ENCODE measurements at regions not wholly inside any gene's neighbourhood (a gene's known extent, or its start where the extent isn't known, plus 50 kb on each side); places are given as distances from the start of the nearest gene placed in this dataset.
"Not testable (repeated sequence)": the region's sequence is repeated elsewhere in the genome, so short reads cannot be mapped to it uniquely, and the experiment has no call there.

GRCh38 chr1:121006826-121007225, 117.3 kb downstream of the PPIAL4A start:
- DNase-seq: not testable (repeated sequence)

GRCh38 chr1:121007755-121008154, 118.2 kb downstream of the PPIAL4A start:
- DNase-seq: peak in 1 of 2 experiments; percentile 21

DNA sequence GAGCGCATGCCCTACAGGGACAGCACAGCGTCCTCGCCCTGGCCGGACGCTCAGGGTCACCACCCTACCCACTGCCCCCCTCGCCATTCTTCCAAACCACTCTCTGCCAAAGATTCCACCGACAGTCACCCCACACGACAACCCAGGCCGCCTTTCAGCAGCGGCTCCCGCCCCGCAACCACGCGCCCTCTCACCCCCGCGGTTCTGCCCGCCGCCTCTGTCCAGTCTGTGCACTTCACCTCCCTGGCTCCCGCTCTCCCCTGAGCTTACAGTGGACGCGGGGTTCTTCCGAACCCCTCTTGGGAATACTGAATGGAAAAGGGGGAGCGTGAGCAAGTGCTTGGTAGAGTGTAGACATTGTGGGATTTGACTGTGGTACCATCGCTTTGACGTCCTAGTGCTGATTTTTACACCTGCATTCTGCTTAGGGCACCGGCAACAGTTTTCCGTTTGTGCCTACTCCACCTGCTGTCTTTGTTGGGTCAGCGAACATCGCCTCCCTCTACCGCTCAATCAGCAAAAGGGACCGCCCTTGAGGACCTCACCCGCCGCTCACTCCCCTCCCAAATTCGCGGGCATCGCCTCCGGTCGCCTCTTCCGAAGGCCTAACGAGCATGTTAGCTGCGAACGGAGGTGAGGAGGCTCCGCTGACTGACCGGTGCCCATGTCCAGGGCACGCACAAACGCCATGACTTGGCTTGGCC, 119.1 kb downstream of the PPIAL4A start:
- DNase-seq: not testable (repeated sequence)

- DNase-seq: peak; percentile 47 to 61
Measured at GRCh38 chr1:121009216-121010057, 119.9 kb downstream of the PPIAL4A start.

- not testable (repeated sequence) for DNase-seq
Measured at GRCh38 chr1:121010141-121010540, 120.6 kb downstream of the PPIAL4A start.

DNA sequence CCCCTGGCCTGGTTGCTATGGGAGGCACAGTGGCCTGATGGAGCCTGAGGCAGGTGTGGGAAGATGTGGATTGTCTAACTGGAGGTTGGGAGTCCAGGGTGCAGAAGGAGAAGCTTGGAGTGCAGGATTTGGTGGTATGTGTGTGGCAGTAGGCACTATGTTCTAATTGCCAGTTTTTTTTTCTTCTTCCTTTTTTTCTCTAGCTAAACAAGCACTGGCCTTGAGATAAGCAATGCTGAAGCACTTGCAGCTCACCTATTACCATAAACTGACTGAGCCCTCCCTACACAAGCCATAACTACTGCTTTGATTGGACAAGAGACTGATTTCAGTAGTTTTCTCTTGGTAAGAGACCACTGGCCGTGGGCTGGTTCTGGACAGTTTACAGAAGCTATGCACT, 123.6 kb downstream of the PPIAL4A start:
- not testable (repeated sequence) for DNase-seq

DNA sequence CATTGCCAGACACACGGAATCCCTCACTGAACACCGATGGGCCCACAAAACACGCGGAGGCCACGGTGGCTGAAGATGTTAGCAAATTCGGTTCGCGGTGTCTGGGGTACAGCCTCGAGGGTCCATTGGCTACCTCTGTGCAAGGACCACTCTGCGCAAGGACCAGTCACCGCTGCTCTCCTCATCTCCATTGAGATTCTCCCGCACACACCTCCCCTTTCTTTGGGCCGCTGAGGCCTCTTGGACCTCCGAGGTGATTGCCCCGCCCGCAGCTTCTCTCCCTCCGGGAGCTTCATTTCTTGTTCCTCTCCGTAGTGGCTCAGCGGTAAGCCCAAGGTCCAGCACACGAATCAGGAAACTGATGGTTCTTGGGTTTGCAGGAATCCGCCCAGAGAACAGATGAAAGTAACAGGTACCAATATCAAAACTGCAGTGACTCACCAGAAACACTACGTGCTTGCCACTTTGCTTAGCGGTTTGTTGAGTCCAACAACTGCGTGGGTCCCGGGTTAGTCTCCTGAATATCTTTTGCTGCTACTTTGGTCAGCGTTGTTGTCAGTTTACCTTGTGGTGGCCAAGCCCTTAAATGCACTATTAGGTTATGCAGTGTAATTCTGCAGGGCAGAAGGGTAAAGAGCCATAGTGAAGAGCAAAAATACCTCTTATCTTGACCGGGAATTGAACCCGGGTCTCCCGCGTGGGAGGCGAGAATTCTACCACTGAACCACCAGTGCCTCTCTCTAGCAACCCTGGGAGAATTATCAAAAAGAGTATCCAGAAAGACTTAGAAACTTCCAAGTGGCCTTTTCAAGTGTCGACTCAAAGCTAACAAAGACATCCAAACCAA, 126.8 kb downstream of the PPIAL4A start:
- DNase-seq: peak; percentile 75 to 85

- not testable (repeated sequence) for DNase-seq
Measured at GRCh38 chr1:121019715-121020349, 130.3 kb downstream of the PPIAL4A start.

DNA sequence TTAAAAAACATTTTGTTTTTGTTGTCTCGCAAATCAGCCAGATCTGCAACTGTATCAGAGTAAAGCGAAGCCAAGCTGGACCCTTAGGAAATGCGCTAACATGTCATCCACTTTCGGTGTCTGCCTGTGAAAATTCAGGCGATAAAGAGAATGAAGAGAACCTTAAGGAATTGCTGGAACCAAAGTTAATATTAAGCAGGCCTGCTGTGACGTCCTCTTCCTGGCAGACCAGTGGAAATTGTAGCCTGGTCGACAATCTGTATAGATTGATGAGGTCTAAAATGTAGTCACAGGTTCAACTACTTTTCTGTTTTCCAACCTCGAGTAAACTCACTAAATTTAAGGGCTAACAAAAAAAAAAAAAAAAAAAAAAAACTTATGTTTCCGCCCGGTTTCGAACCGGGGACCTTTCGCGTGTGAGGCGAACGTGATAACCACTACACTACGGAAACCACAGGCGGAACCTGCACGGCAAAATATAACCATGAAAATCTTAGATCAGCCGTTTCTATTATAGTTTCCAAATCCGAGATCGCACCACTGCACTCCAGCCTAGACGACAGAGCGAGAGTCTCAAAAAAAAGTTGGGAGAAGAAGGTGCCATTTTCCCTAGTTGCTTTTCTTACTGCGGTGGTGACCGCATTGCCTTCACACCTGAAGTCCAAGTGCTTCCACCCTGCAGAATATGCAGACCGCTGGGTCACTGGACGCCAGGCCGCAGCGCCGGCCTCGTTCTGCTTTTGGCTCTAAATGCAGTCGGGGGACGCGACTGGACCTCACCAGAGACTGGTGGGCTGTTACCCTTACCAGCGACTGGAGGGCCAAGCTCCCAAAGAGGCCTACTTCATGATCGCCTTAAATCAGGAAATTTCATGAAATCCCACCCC, 131.0 kb downstream of the PPIAL4A start:
- peak; percentile 81 to 90 for DNase-seq

DNA sequence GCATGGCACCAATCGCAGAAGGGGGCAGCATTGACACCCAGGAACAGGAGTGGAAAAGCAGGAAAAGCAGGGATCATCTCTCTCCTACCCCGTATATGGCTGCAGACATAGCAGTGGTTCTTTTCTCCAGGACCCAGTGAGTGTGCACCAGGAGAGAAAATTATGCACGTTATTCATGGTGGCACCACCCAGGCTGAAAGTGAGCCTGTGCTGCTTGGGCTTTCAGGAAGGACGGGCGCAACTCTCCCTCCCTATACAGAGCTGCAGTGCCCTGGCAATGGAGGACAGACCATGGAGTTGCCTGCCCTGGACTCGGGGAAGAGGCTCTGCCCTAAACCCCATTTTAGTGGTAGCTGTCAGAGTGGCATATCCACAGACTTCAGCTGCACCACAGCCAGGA, 132.1 kb downstream of the PPIAL4A start:
- not testable (repeated sequence) for DNase-seq

DNA sequence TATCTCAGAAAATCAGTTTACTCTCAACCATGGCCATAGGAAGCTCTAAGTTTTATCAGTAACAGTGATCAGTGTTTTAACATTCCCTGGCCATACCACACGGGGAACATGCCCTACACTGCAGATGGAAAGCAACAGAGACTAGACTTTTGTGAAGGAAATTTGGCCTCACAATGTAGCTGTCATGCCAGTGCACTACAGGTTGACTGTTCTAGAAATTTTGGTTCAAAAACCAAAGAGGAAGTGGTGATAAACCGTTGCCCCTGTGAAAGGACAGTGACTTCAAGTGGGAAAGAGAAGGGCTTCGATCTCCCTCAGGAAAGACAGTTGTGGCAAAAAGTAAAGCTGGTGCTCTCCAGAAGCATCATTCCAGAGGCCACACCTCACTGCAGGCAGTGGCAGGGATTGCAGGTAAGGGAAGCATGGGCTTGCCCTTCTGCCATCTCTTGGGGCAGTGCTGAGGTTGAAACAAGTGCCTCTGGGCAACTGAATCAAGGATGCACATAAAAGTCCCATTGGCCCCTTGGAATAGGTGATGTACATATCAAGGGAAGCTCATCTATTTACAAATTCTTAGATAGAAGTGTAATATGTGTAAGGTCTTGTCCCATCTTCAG, 143.4 kb downstream of the PPIAL4A start:
- DNase-seq: not testable (repeated sequence)

DNA sequence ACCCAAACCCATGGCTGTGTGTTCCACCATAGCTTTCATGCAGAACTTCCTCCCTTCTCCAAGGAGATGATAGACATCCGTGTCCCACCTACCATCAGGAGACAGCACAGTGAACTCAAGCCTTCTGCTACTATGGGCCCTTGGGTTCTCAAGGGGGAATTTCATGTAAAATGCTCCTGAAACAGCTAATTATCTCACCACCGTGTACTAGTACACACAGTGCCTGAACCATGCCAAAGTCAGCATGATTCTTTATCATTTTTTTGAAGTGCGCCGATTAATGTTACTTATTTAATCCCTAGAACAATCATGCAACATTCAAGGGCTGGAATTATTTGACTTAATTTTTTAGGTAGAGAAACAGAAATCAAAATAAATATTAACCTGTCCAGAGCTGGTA, 147.2 kb downstream of the PPIAL4A start:
- DNase-seq: not testable (repeated sequence)

GRCh38 chr1:121040974-121041373, 143.2 kb downstream of the FAM72B start:
- not testable (repeated sequence) for DNase-seq

DNA sequence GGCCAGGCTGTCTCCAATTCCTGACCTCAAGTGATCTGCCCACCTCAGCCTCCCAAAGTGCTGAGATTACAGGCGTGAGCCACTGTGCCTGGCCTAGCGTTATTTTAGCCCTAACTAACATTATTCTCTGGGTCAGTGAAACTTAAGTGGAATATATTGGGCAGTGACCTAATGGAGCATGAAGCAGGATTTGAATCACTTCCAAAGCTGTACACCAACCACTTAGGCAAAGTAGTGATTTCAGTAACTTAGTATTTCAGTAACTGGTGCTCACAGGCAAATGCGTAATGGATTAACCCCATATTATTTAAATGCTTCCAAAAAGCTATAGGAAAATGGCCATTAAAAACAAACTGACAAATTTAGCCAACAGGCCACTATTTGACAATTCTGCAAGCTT, 142.6 kb downstream of the FAM72B start:
- not testable (repeated sequence) for DNase-seq

DNA sequence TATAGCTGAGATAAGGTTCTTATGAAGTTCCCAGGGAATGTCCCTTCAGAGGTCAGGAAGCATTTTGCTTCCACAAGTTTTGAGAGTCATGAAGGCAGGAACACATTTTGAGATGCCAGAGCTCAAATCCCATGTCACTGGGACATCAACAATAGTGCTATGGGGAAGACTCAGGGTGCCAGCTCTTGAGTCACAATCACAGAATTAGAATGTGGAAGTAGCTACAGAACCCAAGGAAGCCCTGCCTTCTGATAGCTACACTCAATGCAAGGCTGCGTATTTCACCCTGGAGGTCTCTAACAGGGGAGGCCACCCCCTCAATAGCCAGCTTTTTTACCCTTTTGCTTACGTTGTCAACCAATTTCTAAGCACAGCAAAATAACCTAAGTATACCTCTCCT, 141.3 kb downstream of the FAM72B start:
- DNase-seq: not testable (repeated sequence)

GRCh38 chr1:121048293-121048752, 135.8 kb downstream of the FAM72B start:
- DNase-seq: not testable (repeated sequence)

DNA sequence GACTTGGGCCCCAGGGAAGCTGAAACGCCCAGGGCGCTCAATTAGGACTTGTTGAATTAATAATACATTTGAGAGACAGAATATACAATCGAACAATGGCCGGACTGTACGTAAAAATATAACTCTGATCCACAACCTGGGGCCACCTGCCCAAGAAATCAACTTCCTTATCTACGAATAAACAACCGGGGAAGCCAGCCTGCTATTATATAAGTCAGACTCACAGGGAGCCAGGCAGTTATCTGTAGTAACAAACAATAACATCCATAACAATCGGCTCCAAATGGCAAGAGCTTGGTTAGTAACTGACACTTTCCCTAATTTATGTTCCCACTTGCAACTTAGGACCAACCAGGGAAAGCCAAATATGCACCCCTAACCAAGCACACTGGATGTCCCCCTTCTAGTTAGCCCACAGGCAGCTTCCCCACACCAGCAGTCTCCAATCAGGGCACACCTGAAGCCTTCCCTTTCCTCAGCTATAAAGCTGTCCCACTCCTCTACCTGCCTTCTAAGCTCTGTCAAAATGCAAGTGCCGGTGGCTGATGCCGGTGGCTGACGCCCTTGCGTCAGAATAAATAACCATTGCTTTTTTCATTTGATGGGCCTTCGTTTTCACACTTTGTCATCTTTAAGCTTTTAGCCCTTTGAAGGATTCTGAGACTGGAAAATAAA, 135.2 kb downstream of the FAM72B start:
- not testable (repeated sequence) for DNase-seq

- not testable (repeated sequence) for DNase-seq
Measured at GRCh38 chr1:121050097-121050496, 134.0 kb downstream of the FAM72B start.

GRCh38 chr1:121051161-121051790, 132.9 kb downstream of the FAM72B start:
- not testable (repeated sequence) for DNase-seq
